ENCODE measurements at regions not wholly inside any gene's neighbourhood (a gene's known extent, or its start where the extent isn't known, plus 50 kb on each side); places are given as distances from the start of the nearest gene placed in this dataset.

- H3K27ac Mint-ChIP-seq (ENCODE audit: unreplicated experiment) = no peak overlapping the region
- no peaks in the 10 kb centered on the region for H3K36me3 Mint-ChIP-seq (ENCODE audit: low read depth)
- no peaks in the 10 kb centered on the region for H3K9me3 Mint-ChIP-seq
- DNase-seq (ENCODE audit: low read depth, low spot score) = no peak
- peaks cover 2% of the 10 kb centered on the region for H3K27me3 Mint-ChIP-seq (ENCODE audit: low read depth)
- no peak overlapping the region for H3K4me3 Mint-ChIP-seq
- H3K4me1 Mint-ChIP-seq = no peaks in the 10 kb centered on the region
- no peak for TF ChIP-seq CTCF (conservative IDR thresholded peaks at IDR 0.05)
Observed at GRCh38 chr2:208927867-208928266, 496.0 kb upstream of the MAP2 start.

- H3K4me3 Mint-ChIP-seq = no peak overlapping the region
- H3K4me1 Mint-ChIP-seq = no peaks in the 10 kb centered on the region
- H3K27me3 Mint-ChIP-seq (ENCODE audit: low read depth) = peaks cover 2% of the 10 kb centered on the region
- no peaks in the 10 kb centered on the region for H3K36me3 Mint-ChIP-seq (ENCODE audit: low read depth)
- no peak overlapping the region for H3K27ac Mint-ChIP-seq (ENCODE audit: unreplicated experiment)
- TF ChIP-seq CTCF (conservative IDR thresholded peaks at IDR 0.05) = no peak
- no peak for DNase-seq (ENCODE audit: low read depth, low spot score)
- no peaks in the 10 kb centered on the region for H3K9me3 Mint-ChIP-seq
Observed at GRCh38 chr2:208929139-208929864, 494.5 kb upstream of the MAP2 start.

GRCh38 chr2:208929894-208930427, 493.9 kb upstream of the MAP2 start:
- no peaks in the 10 kb centered on the region for H3K9me3 Mint-ChIP-seq
- TF ChIP-seq CTCF (conservative IDR thresholded peaks at IDR 0.05) = no peak
- H3K27me3 Mint-ChIP-seq (ENCODE audit: low read depth) = no peaks in the 10 kb centered on the region
- no peaks in the 10 kb centered on the region for H3K36me3 Mint-ChIP-seq (ENCODE audit: low read depth)
- H3K4me1 Mint-ChIP-seq = no peaks in the 10 kb centered on the region
- no peak overlapping the region for H3K27ac Mint-ChIP-seq (ENCODE audit: unreplicated experiment)
- no peak overlapping the region for H3K4me3 Mint-ChIP-seq
- no peak for DNase-seq (ENCODE audit: low read depth, low spot score)

GRCh38 chr2:208935531-208935930, 488.3 kb upstream of the MAP2 start:
- Mint-ChIP-seq H3K4me1 (no peaks in the 10 kb centered on the region), H3K9me3 (no peaks in the 10 kb centered on the region), H3K36me3 (ENCODE audit: low read depth) (no peaks in the 10 kb centered on the region), H3K4me3 (no peak overlapping the region), H3K27ac (ENCODE audit: unreplicated experiment) (no peak overlapping the region), H3K27me3 (ENCODE audit: low read depth) (no peaks in the 10 kb centered on the region)
- no peak for TF ChIP-seq CTCF (conservative IDR thresholded peaks at IDR 0.05)
- DNase-seq (ENCODE audit: low read depth, low spot score) = no peak

- Mint-ChIP-seq H3K4me3 (no peak overlapping the region), H3K27ac (ENCODE audit: unreplicated experiment) (no peak overlapping the region), H3K36me3 (ENCODE audit: low read depth) (no peaks in the 10 kb centered on the region), H3K9me3 (no peaks in the 10 kb centered on the region), H3K4me1 (no peaks in the 10 kb centered on the region), H3K27me3 (ENCODE audit: low read depth) (no peaks in the 10 kb centered on the region)
- DNase-seq (ENCODE audit: low read depth, low spot score) = no peak
- no peak for TF ChIP-seq CTCF (conservative IDR thresholded peaks at IDR 0.05)
Observed at GRCh38 chr2:208937521-208937920, 486.3 kb upstream of the MAP2 start.

All from neural crest cell (in vitro differentiated cells).